ENCODE measurements at regions not wholly inside any gene's neighbourhood (a gene's known extent, or its start where the extent isn't known, plus 50 kb on each side); places are given as distances from the start of the nearest gene placed in this dataset.

- no peak for TF ChIP-seq EZH2 (IDR thresholded peaks at IDR 0.05; ENCODE audit: borderline replicate concordance, control insufficient read depth, low read depth, low read length)
- TF ChIP-seq CTCF (IDR thresholded peaks at IDR 0.05 in 2 of 3, conservative IDR thresholded peaks at IDR 0.05 in 1 of 3; ENCODE audit: control insufficient read depth in 2 of 3, extremely low read depth in 1 of 3, insufficient read depth in 1 of 3, low read depth in 3 of 3, low read length in 3 of 3) = no peak
- no peak for TF ChIP-seq MTA3 (IDR thresholded peaks at IDR 0.05; ENCODE audit: borderline replicate concordance, low read length)
- TF ChIP-seq USF2 (IDR thresholded peaks at IDR 0.05; ENCODE audit: borderline replicate concordance, low read depth, low read length) = no peak
- no peak for TF ChIP-seq YY1 (IDR thresholded peaks at IDR 0.05; ENCODE audit: low read depth, low read length)
- TF ChIP-seq CEBPB (IDR thresholded peaks at IDR 0.05; ENCODE audit: borderline replicate concordance in 1 of 2, low read depth in 2 of 2, low read length in 2 of 2) = no peak
- no peak for TF ChIP-seq POLR2A (IDR thresholded peaks at IDR 0.05; ENCODE audit: low read depth, low read length)
- no peak for TF ChIP-seq E2F4 (IDR thresholded peaks at IDR 0.05; ENCODE audit: low read depth, low read length)
- no peak for TF ChIP-seq IRF5 (IDR thresholded peaks at IDR 0.05; ENCODE audit: borderline replicate concordance)
- TF ChIP-seq ASH2L (IDR thresholded peaks at IDR 0.05; ENCODE audit: borderline replicate concordance, low read depth) = no peak
Observed at GRCh38 chr13:42400188-42400833, 128.4 kb downstream of the AKAP11 start.
